HG03045 (cell line): ENCODE measurements at regions not wholly inside any gene's neighbourhood (a gene's known extent, or its start where the extent isn't known, plus 50 kb on each side); places are given as distances from the start of the nearest gene placed in this dataset.

ENCODE experiments used
- ATAC-seq: cut with Tn5 transposase; IDR thresholded peaks from one replicate; pipeline ENCODE4 v1.9.1; 2021; ENCODE audit warnings: mild to moderate bottlenecking, moderate library complexity; ENCODE audit not compliant: unreplicated experiment

DNA sequence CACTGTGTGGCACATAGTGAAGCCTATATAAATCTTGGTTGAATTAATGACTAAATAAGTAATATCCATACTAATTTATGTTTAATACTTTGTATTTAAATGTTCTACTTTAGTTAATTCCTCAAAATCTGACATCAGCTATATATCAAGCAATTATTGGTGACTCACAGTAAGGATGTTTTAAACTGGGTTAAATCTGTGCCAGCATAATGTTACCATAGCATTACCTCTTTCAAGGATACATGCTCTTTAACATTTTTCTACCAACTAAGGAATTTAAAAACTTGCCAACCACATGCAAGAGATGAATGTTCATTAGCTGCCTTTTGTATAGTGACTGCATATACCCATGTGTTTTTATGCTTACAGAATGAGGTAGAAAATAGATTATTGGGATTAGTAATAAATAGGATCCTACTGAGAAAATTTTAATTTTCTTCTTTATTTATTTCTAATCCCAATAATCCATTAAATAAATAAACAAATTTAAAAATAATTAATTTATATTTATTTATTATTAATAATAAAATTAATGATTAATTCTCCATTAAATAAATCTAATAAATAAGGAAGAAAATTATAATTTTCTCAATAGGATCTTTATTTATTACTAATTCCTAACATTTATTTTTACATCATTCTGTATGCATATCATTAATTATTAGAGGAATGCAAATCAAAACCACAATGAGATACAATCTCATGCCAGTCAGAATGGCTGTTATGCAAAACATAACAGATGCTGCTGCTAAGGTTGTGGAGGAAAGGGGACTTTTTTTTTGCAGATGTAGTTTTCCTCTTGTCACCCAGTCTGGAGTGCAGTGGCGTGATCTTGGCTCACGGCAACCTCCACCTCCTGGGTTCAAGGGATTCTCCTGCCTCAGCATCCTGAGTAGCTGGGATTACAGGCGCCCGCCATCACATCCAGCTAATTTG is 410.7 kb upstream of the DSEL start:
- ATAC-seq: no peak

DNA sequence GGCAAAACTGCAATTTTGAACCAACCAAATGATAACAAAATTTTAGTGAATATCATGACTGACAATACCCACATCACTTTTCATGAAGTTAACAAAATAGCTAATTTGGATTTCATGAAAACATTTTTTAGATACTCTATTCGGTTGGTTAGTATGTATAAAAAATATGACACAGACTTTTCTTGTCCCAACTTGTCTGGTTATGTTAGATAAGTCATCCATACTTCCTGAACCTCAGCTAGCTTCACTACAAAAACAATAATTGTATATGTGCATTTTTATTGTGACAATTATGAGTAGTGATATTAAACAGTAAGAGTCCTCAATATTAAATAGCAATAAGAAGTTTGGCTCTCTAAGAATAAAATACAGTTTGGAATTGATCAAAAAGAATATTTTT is 408.1 kb upstream of the DSEL start:
- no peak for ATAC-seq

- ATAC-seq: no peak
These were observed 402.8 kb upstream of the DSEL start for GRCh38 chr18:67919316-67919715.

DNA sequence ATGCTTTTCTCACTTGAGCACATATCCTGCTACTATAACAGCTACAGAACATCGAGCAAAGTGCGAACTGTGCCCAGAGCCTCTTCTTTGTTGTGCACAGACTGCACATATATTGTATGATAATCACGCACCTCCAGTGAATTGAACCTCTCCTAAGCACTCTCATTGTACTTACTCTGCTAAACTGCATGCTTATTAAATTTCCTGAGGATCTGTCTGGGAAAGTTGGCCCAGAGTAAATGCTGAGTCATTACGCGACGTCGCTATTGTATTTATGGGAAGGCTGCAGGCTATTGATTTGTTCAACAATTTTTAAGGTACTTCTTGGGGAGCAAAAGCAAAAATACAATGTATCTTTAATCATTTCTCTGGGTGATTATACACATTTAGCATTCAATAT is 399.6 kb upstream of the DSEL start:
- ATAC-seq: no peak

GRCh38 chr18:67913040-67913439 is 396.5 kb upstream of the DSEL start:
- ATAC-seq: no peak

DNA sequence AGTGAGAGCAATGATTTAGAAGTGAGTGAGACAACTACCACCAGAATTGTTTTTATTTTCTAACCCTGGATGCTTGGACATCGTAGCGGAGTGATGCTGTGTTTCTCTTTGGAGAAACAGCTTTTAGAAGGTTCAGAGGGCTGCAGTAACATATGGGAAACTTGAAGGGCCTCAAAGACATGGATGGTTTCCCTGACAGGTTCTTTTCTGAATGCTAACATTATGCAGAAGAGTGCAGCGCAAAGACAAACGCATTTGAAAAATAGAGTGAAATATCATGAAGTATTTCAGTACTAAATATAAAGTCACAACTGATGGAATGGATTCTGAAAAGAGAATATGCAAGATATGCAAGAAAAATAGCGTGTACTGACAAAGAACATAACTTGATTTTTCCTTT is 385.1 kb upstream of the DSEL start:
- ATAC-seq: no peak

GRCh38 chr18:67896451-67896850 is 379.9 kb upstream of the DSEL start:
- ATAC-seq: no peak

GRCh38 chr18:67893916-67894315 is 377.4 kb upstream of the DSEL start:
- ATAC-seq: no peak

DNA sequence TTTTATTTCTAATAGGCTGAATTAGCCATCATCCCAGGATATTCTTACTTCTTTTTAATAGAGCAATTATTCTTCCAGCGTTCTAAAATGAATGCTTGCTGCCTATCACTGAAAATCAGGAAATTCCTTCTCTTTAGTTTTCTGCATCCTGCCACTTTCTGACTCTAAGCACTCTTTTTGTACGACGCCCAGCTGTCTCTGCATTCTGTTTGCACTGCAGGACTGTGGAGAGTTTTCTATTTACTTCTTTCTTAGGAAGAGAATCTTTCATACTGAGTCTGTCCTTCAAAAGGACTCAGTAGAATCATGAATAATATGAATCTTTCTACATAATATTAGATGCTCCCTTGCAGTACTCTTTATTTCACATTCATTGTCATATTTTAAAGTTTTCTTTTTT is 360.4 kb upstream of the DSEL start:
- ATAC-seq: no peak

GRCh38 chr18:67875944-67876343 is 359.4 kb upstream of the DSEL start:
- no peak for ATAC-seq

DNA sequence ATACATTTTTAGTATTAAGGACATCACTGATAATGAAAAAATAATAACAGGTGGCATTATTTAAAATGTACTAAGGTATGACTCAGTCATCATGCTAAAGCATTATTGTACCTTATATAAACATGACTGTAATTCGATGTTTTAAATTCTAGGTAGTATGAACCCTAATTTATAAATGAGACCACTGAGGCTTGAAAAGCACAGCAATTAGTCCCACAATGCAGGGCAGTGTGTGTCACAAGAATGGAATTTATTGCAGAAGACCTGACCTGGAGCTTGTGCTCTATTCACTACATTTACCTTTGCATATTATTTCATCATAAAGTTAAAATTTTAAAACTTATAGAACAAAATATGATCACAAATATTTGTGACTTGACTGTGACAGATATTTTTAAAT is 358.5 kb upstream of the DSEL start:
- ATAC-seq: no peak

DNA sequence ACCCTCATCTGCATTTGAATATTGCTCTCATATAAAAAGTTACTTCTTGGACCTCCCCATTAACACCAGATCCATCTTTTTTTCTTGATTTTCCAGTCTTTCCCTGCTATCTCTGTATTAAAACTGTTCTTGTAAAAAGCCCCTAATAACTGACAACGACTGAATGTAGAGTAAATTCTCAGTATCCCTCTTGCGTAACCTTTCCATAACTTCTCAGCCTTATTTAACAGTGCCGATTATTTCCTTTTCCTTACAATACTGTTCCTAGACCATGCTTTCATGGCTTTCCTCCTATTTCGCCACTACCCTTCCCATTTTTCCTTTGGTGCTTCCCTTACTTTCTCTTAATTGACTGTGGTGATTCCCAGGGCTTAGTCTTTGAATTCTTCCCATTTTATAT is 348.9 kb upstream of the DSEL start:
- ATAC-seq: no peak

- no peak for ATAC-seq
These were observed 348.3 kb upstream of the DSEL start for GRCh38 chr18:67864677-67865340.

DNA sequence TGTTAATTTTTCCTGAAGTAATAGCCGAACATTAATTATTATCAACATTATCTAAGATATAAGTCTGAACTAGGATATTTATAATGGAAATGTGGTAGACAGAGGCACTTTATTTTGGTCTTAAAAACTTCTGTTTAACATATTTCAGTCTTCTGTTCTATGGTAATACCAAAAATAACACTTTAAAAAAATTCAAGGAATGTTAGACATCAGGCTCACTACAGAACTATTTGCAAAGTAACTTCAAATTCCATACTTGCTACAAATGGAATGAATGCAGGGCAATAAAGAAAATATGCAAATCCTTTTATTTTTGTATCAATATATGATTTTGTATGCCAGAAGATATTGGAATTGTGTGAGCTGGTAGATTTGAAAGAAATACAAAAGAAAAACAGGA is 345.5 kb upstream of the DSEL start:
- no peak for ATAC-seq

- ATAC-seq: no peak
These were observed 337.8 kb upstream of the DSEL start for GRCh38 chr18:67854340-67854739.

DNA sequence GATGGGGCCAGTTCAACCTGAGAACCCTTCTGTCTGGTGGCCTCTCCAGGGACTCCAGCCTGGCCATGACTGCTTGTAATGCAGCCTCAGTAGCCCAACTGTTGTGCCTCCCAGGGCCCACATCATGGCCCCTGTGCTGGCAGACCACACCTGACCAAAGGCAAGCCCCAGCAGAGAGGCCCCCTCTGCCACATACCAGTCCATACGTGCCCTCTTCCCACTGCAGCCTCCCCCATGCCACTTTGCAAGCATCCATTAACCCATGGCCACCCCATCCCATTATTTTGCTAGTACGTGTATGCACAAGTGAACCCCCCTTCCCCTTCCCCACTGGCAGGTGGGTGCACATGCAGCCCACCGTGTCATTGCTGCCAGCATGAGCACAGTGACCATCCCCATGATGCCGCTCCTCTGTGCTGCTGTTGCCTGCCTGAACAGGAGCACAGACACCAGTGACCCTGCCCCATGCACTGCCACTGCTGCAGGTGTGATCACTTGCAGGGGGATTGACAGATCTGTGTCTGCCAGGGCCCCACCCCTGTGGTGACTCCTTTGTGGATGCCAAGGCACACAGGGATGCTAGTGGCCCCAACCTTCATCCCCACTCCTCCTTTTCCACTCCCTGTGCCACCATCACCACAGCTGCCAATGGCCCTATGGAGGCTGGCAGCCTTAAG is 330.0 kb upstream of the DSEL start:
- no peak for ATAC-seq

- ATAC-seq: no peak
These were observed 328.5 kb upstream of the DSEL start for GRCh38 chr18:67845035-67845434.

DNA sequence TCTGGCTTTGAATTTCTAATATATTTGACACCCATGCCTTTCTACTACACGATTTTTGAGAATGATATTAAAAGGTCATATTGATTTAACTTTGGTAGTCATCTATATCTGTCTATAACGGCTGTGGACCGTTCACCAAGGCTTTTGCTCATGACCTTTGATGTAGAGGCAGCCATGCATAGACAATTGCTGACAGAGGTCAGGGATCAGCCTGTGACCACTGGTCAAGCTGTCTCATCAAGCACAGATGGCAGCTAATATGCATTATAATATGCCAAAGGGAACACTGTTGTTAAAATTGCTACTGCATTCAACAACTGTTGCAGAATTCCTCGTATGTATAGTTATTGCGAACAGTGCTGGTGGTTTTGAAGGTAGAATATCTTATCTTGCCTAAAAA is 323.9 kb upstream of the DSEL start:
- ATAC-seq: no peak

GRCh38 chr18:67818432-67818831 is 301.9 kb upstream of the DSEL start:
- ATAC-seq: no peak

DNA sequence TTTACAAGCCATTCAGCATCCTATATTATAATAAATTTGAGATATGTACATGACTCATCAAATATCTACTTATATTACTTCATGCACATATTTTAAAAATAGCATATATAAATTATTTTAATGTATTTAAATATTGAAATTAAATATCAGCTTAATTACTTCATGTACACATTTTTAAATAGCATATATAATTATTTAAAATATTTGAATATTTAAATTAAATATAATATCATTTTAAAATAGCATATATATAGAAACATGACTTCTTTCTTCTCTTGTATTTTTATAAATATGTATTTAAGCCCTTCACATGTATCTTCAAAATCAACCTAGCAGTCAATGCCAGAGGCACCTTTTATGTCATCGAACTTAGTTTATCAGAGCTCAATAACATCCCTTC is 298.8 kb upstream of the DSEL start:
- no peak for ATAC-seq

DNA sequence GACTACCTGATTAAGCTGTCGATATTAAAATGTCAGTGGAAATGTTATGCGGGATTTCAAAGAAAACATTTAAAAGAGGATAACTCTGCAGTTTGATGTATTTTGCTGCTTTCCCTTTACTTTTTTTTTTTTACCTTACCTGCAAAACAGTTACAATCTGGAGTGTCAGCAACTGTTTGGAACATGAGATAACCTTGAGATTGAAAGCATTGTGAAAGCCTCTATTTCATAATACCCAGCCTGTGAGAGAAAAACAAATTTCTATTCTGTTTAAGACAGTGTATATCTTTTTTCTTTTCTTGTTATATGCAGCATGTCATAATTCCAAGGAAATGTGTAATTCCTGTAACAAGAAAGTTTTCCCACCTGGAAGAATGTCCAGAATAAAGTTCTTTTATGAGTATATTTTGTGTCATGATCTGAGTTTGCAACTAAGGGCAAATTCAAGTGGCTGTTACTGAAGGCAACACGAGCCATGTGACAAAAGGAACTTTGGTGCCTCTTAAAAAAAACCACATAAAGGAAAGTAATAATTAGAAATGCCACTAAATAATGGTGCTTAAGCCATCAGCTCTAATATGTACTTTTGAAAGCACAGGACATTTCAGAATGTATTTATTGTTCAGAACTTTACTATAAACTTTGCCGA is 297.0 kb upstream of the DSEL start:
- ATAC-seq: no peak
